Esophagus muscularis mucosa (tissue), 3 donors: ENCODE measurements at regions not wholly inside any gene's neighbourhood (a gene's known extent, or its start where the extent isn't known, plus 50 kb on each side); places are given as distances from the start of the nearest gene placed in this dataset.

Experiments
- CTCF ChIP-seq, 3 experiments: fragments of 200-600 bp in 2 of 3; fragments of 450-650 bp in 1 of 3; sonication (generic) in 2 of 3; IDR thresholded peaks; one replicate each; pipeline ENCODE4 v1.5.1; 2017 to 2019; ENCODE audit warnings: antibody characterized with exemption in 3 of 3, mild to moderate bottlenecking in 2 of 3, moderate library complexity in 1 of 3
- POLR2AphosphoS5 ChIP-seq, 2 donors: sonication (generic); formaldehyde crosslinking; IDR thresholded peaks; one replicate each; pipeline ENCODE4 v1.6.1; 2017; ENCODE audit warnings: antibody characterized with exemption in 2 of 2

- TF ChIP-seq POLR2AphosphoS5 (IDR thresholded peaks at IDR 0.05), result no peak
- no peak for TF ChIP-seq CTCF (IDR thresholded peaks at IDR 0.05)
These were observed 119.1 kb downstream of the RTL9 start for GRCh38 chrX:110477593-110478228.
